HFFc6 (cell line): ENCODE measurements at regions not wholly inside any gene's neighbourhood (a gene's known extent, or its start where the extent isn't known, plus 50 kb on each side); places are given as distances from the start of the nearest gene placed in this dataset.

Experiments used
- DNase-seq: peaks from one replicate; pipeline ENCODE4 v3.0.0-alpha.2; 2018
- H3K27ac Mint-ChIP-seq: 2 replicates; pipeline ENCODE4 v1.8.0; 2020; ENCODE audit warnings: mild to moderate bottlenecking, mixed read lengths
- H3K27me3 Mint-ChIP-seq: 2 replicates; pipeline ENCODE4 v1.8.0; 2021; ENCODE audit warnings: mild to moderate bottlenecking, moderate library complexity, mixed read lengths; ENCODE audit not compliant: insufficient read depth
- H3K36me3 Mint-ChIP-seq: 2 replicates; pipeline ENCODE4 v1.8.0; 2021; ENCODE audit warnings: low read depth, mixed read lengths
- H3K4me1 Mint-ChIP-seq: 2 replicates; pipeline ENCODE4 v1.8.0; 2020; ENCODE audit warnings: low read depth, mixed read lengths
- H3K4me3 Mint-ChIP-seq: 2 replicates; pipeline ENCODE4 v1.8.0; 2020; ENCODE audit warnings: mild to moderate bottlenecking, moderate library complexity, mixed read lengths
- H3K9me3 Mint-ChIP-seq: 2 replicates; pipeline ENCODE4 v1.8.0; 2020; ENCODE audit warnings: mild to moderate bottlenecking, mixed read lengths
- TF ChIP-seq, protein P1 (sequence below): fragments of 200-600 bp; sonication (generic); IDR thresholded peaks from 2 replicates; pipeline ENCODE4 v1.5.0; 2021; ENCODE audit warnings: antibody characterized with exemption, mild to moderate bottlenecking

DNA sequence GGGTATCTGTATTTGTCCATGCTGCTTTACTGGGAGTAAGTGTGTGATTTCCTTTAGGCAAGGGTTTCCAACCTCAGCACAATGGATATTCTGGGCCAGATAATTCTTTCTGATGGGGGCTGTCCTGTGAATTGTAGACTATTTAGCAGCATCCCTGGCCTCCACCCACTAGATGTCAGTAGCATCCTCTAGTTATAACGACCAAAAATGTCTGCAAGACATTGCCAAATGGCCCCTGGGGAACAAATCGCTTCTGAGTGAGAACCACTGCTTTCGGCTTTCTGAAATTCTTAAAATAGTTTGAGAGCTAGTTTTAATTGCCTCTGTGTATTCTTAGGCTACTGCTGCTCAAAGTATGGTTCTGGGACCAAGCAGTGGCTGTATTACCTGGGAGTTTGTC is 81.2 kb upstream of the GPM6B start:
- TF ChIP-seq, protein P1, sequence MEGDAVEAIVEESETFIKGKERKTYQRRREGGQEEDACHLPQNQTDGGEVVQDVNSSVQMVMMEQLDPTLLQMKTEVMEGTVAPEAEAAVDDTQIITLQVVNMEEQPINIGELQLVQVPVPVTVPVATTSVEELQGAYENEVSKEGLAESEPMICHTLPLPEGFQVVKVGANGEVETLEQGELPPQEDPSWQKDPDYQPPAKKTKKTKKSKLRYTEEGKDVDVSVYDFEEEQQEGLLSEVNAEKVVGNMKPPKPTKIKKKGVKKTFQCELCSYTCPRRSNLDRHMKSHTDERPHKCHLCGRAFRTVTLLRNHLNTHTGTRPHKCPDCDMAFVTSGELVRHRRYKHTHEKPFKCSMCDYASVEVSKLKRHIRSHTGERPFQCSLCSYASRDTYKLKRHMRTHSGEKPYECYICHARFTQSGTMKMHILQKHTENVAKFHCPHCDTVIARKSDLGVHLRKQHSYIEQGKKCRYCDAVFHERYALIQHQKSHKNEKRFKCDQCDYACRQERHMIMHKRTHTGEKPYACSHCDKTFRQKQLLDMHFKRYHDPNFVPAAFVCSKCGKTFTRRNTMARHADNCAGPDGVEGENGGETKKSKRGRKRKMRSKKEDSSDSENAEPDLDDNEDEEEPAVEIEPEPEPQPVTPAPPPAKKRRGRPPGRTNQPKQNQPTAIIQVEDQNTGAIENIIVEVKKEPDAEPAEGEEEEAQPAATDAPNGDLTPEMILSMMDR, result peak; percentile 39
- Mint-ChIP-seq H3K4me3 (no peak overlapping the region), H3K27me3 (no peaks in the 10 kb centered on the region), H3K27ac (no peak overlapping the region), H3K4me1 (no peaks in the 10 kb centered on the region), H3K36me3 (no peaks in the 10 kb centered on the region), H3K9me3 (no peaks in the 10 kb centered on the region)
- peak; percentile 9 for DNase-seq

- Mint-ChIP-seq H3K4me1 (no peaks in the 10 kb centered on the region), H3K9me3 (no peaks in the 10 kb centered on the region), H3K36me3 (no peaks in the 10 kb centered on the region), H3K27ac (no peak overlapping the region), H3K4me3 (no peak overlapping the region), H3K27me3 (no peaks in the 10 kb centered on the region)
- TF ChIP-seq, protein P1, result no peak
- no peak for DNase-seq
Observed at GRCh38 chrX:13897566-13897965, 80.7 kb upstream of the GPM6B start.

DNA sequence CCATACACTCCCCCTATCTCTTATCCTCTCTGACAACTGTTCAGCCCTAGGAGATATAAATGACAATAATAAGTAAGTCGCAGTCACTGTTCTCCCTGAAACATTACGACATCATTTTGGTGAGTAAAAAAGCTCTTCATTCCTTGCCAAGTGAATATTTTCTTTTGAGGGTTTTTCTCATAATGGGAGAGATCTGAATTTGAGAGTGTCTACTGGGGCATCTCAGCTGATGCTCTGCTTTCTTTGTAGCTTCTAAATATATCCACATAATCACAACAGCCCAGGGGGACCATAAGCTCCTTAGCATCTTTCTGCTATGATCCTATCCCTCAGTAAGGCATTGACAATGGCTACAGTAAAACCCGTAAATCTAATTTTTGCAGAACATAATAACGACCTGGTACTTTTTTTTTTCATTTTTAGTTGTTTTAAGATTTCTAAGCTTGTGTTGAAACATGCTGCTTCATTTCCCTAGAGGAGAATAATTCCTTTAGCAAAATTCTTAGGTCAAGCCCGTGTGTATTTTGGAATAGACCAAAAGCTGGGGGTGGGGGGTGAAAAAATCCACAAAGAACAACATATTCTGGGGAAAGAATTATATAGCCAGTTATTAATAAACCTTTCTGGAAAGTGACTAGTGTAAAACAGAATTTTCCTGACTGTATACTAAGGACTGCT is 78.1 kb upstream of the GPM6B start:
- Mint-ChIP-seq H3K27ac (no peak overlapping the region), H3K9me3 (no peaks in the 10 kb centered on the region), H3K36me3 (no peaks in the 10 kb centered on the region), H3K4me1 (no peaks in the 10 kb centered on the region), H3K27me3 (no peaks in the 10 kb centered on the region), H3K4me3 (no peak overlapping the region)
- no peak for DNase-seq
- TF ChIP-seq, protein P1, result no peak

- no peaks in the 10 kb centered on the region for H3K4me1 Mint-ChIP-seq
- no peak for DNase-seq
- H3K4me3 Mint-ChIP-seq, result no peak overlapping the region
- TF ChIP-seq, protein P1, result no peak
- no peak overlapping the region for H3K27ac Mint-ChIP-seq
- H3K36me3 Mint-ChIP-seq, result no peaks in the 10 kb centered on the region
- H3K27me3 Mint-ChIP-seq, result no peaks in the 10 kb centered on the region
- no peaks in the 10 kb centered on the region for H3K9me3 Mint-ChIP-seq
Observed at GRCh38 chrX:13893826-13894225, 76.9 kb upstream of the GPM6B start.

GRCh38 chrX:13892856-13893255 is 76.0 kb upstream of the GPM6B start:
- TF ChIP-seq, protein P1, result no peak
- no peak overlapping the region for H3K4me3 Mint-ChIP-seq
- H3K9me3 Mint-ChIP-seq, result no peaks in the 10 kb centered on the region
- no peaks in the 10 kb centered on the region for H3K27me3 Mint-ChIP-seq
- DNase-seq, result no peak
- H3K27ac Mint-ChIP-seq, result no peak overlapping the region
- H3K36me3 Mint-ChIP-seq, result no peaks in the 10 kb centered on the region
- H3K4me1 Mint-ChIP-seq, result no peaks in the 10 kb centered on the region
